AG04450 (cell line): ENCODE measurements at regions not wholly inside any gene's neighbourhood (a gene's known extent, or its start where the extent isn't known, plus 50 kb on each side); places are given as distances from the start of the nearest gene placed in this dataset.

Experiments used
- CTCF ChIA-PET: fragments of 300-600, 350-600 bp; formaldehyde crosslinking; extraction: SDS; loops from one replicate; lab custom pipeline; 2022; ENCODE audit warnings: antibody characterized with exemption, inconsistent platforms; lab: Charles Lee
- POLR2A ChIA-PET: fragments of 350-600 bp; formaldehyde crosslinking; extraction: SDS; loops from one replicate; lab custom pipeline; 2021; ENCODE audit warnings: antibody characterized with exemption, inconsistent platforms; lab: Yijun Ruan, JAX
- DNase-seq: peaks from one replicate; pipeline ENCODE4 v3.0.0-alpha.2; 2011; ENCODE audit warnings: low read depth, low spot score
- H3K27ac ChIP-seq: one replicate; pipeline ENCODE4 v1.5.1; 2012; ENCODE audit warnings: low read depth, low read length, control low read depth
- H3K27me3 ChIP-seq: one replicate; pipeline ENCODE4 v1.6.0; 2012; ENCODE audit warnings: low read length; ENCODE audit not compliant: control insufficient read depth, insufficient read depth
- H3K4me3 ChIP-seq: 2 replicates; pipeline ENCODE4 v1.5.1; 2011; ENCODE audit warnings: mild to moderate bottlenecking, low read depth, low read length, control low read depth
- H3K9me3 ChIP-seq: 2 replicates; pipeline ENCODE4 v1.5.1; 2012; ENCODE audit warnings: low read length; ENCODE audit not compliant: control insufficient read depth, insufficient read depth
- CTCF ChIP-seq: IDR thresholded peaks from 2 replicates; pipeline ENCODE4 v1.5.1; 2011; ENCODE audit warnings: low read depth, low read length, control low read depth, inconsistent platforms

DNA sequence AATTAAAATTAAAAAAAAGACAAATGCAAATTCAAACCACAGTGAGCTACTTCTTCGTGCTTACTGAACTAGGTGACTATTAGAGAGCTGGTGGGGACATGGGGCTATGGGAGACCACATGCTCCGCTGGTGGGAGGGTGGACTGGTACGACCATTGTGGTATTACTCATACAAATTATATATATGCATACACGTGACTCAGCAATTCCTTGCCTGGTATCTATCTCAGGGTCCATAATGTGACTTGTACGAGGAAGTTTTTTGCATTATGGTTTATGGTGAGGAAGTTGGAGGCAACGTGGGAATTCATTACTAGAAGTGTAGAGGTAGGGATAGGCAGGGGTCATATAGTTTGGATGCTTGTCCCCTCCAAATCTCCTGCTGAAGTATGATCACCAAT, 1112.7 kb downstream of the TYW1 start:
- H3K9me3 ChIP-seq = peaks cover 34% of the 10 kb centered on the region; the same call in 1 of the 2 replicates
- no peak for TF ChIP-seq CTCF
- POLR2A ChIA-PET = no interaction called here

GRCh38 chr7:68119411-68119810, 1122.8 kb downstream of the TYW1 start:
- ChIA-PET POLR2A (no interaction called here), CTCF (no interaction called here)
- H3K9me3 ChIP-seq = peaks cover 16% of the 10 kb centered on the region
- H3K27ac ChIP-seq = no peak overlapping the region
- H3K27me3 ChIP-seq = no peaks in the 10 kb centered on the region
- no peak for TF ChIP-seq CTCF
- DNase-seq = no peak
- H3K4me3 ChIP-seq = no peak overlapping the region

More for the DNA sequence above, 1112.7 kb downstream of the TYW1 start:
- no peaks in the 10 kb centered on the region for H3K27me3 ChIP-seq
- no peak for DNase-seq
- H3K27ac ChIP-seq = no peak overlapping the region
- CTCF ChIA-PET = no interaction called here
- H3K4me3 ChIP-seq = no peak overlapping the region

- CTCF ChIA-PET = no interaction called here
These were observed 1124.4 kb downstream of the TYW1 start for GRCh38 chr7:68121056-68121455.

GRCh38 chr7:68121655-68122054, 1125.0 kb downstream of the TYW1 start:
- no peak for TF ChIP-seq CTCF
- H3K9me3 ChIP-seq = peaks cover 9% of the 10 kb centered on the region
- no peak for DNase-seq
- POLR2A ChIA-PET = no interaction called here
- no peak overlapping the region for H3K4me3 ChIP-seq
- CTCF ChIA-PET = no interaction called here
- H3K27me3 ChIP-seq = no peaks in the 10 kb centered on the region
- no peak overlapping the region for H3K27ac ChIP-seq

More at GRCh38 chr7:68121056-68121455, 1124.4 kb downstream of the TYW1 start:
- POLR2A ChIA-PET = no interaction called here
- H3K4me3 ChIP-seq = no peak overlapping the region
- H3K9me3 ChIP-seq = peaks cover 12% of the 10 kb centered on the region
- no peak overlapping the region for H3K27ac ChIP-seq
- no peaks in the 10 kb centered on the region for H3K27me3 ChIP-seq
- no peak for DNase-seq
- no peak for TF ChIP-seq CTCF

GRCh38 chr7:68122801-68123200, 1126.2 kb downstream of the TYW1 start:
- H3K4me3 ChIP-seq = no peak overlapping the region
- H3K9me3 ChIP-seq = peaks cover 6% of the 10 kb centered on the region; the same call in 1 of the 2 replicates
- ChIA-PET POLR2A (no interaction called here), CTCF (no interaction called here)
- DNase-seq = no peak
- no peak overlapping the region for H3K27ac ChIP-seq
- TF ChIP-seq CTCF = no peak
- H3K27me3 ChIP-seq = no peaks in the 10 kb centered on the region
